GM23338 (cell line): ENCODE measurements at regions not wholly inside any gene's neighbourhood (a gene's known extent, or its start where the extent isn't known, plus 50 kb on each side); places are given as distances from the start of the nearest gene placed in this dataset.

Experiments
- ATAC-seq: fragments of 200-7000 bp; cut with Tn5 transposase; 3 replicates; pipeline ENCODE4 v1.9.1; 2020
- DNase-seq: peaks from one replicate; pipeline ENCODE4 v3.0.0-alpha.2; 2015; ENCODE audit warnings: low spot score
- H2AFZ ChIP-seq: fragments of 200-600 bp; sonication (generic); 2 replicates; pipeline ENCODE4 v1.8.0; 2016; ENCODE audit warnings: antibody characterized with exemption, mild to moderate bottlenecking, moderate library complexity
- H3F3A ChIP-seq: fragments of 200-600 bp; sonication (generic); replicated peaks from 2 replicates; pipeline ENCODE4 v1.8.0; 2017; ENCODE audit warnings: antibody characterized with exemption, mixed run types, low read depth
- H3K27ac ChIP-seq: fragments of 200-600 bp; sonication (generic); 2 replicates; pipeline ENCODE4 v1.6.1; 2016; ENCODE audit warnings: low read depth
- H3K27me3 ChIP-seq: fragments of 200-600 bp; sonication (generic); 2 replicates; pipeline ENCODE4 v1.8.0; 2016; ENCODE audit warnings: mild to moderate bottlenecking, mixed run types, moderate library complexity; ENCODE audit not compliant: insufficient read depth
- H3K36me3 ChIP-seq: fragments of 200-600 bp; sonication (generic); 2 replicates; pipeline ENCODE4 v1.8.0; 2016; ENCODE audit warnings: mild to moderate bottlenecking; ENCODE audit not compliant: insufficient read depth
- H3K4me1 ChIP-seq: fragments of 200-600 bp; sonication (generic); 2 replicates; pipeline ENCODE4 v1.8.0; 2016; ENCODE audit warnings: mild to moderate bottlenecking, moderate library complexity; ENCODE audit not compliant: insufficient read depth
- H3K4me2 ChIP-seq: fragments of 200-600 bp; sonication (generic); 2 replicates; pipeline ENCODE4 v1.7.1; 2017; ENCODE audit warnings: mixed run types
- H3K4me3 ChIP-seq: fragments of 200-600 bp; sonication (generic); 2 replicates; pipeline ENCODE4 v1.6.1; 2016; ENCODE audit warnings: mixed run types
- H3K79me2 ChIP-seq: fragments of 200-600 bp; sonication (generic); replicated peaks from 2 replicates; pipeline ENCODE4 v1.8.0; 2017; ENCODE audit warnings: mild to moderate bottlenecking; ENCODE audit not compliant: insufficient read depth
- H3K9me2 ChIP-seq: fragments of 200-600 bp; sonication (generic); 2 replicates; pipeline ENCODE4 v1.8.0; 2017; ENCODE audit not compliant: insufficient read depth
- H4K20me1 ChIP-seq: fragments of 200-600 bp; sonication (generic); replicated peaks from 2 replicates; pipeline ENCODE4 v1.8.0; 2017; ENCODE audit warnings: mild to moderate bottlenecking; ENCODE audit not compliant: insufficient read depth
- H3K27ac Mint-ChIP-seq: 2 replicates; pipeline ENCODE4 v1.8.0; 2020; ENCODE audit warnings: inconsistent platforms, mild to moderate bottlenecking, moderate library complexity, mixed read lengths
- H3K27me3 Mint-ChIP-seq: 3 replicates; pipeline ENCODE4 v1.8.0; 2022; ENCODE audit warnings: low read depth, mild to moderate bottlenecking, moderate library complexity, mixed read lengths, inconsistent platforms; ENCODE audit not compliant: insufficient read depth, poor library complexity
- H3K36me3 Mint-ChIP-seq: 3 replicates; pipeline ENCODE4 v1.8.0; 2021; ENCODE audit warnings: low read depth, mild to moderate bottlenecking, inconsistent platforms, moderate library complexity, mixed read lengths
- H3K4me1 Mint-ChIP-seq: 3 replicates; pipeline ENCODE4 v1.8.0; 2020; ENCODE audit warnings: mild to moderate bottlenecking, inconsistent platforms, mixed read lengths
- H3K4me3 Mint-ChIP-seq: 3 replicates; pipeline ENCODE4 v1.8.0; 2021; ENCODE audit warnings: moderate library complexity, mild to moderate bottlenecking, inconsistent platforms, mixed read lengths
- H3K9me3 Mint-ChIP-seq: 3 replicates; pipeline ENCODE4 v1.8.0; 2020; ENCODE audit warnings: moderate library complexity, mild to moderate bottlenecking, inconsistent platforms, mixed read lengths
- CREB1 ChIP-seq: fragments of 250-450 bp; sonication (Bioruptor Pico); IDR thresholded peaks from 2 replicates; pipeline ENCODE4 v1.5.0; 2020; ENCODE audit warnings: low read depth, mild to moderate bottlenecking, moderate library complexity
- EZH2 ChIP-seq: fragments of 200-600 bp; sonication (generic); IDR thresholded peaks from one replicate; pipeline ENCODE4 v1.8.0; 2017; ENCODE audit warnings: antibody characterized with exemption, mild to moderate bottlenecking, low read depth; ENCODE audit not compliant: unreplicated experiment
- JUNB ChIP-seq: IDR thresholded peaks from one replicate; pipeline ENCODE4 v1.6.1; 2016; ENCODE audit warnings: antibody characterized with exemption; ENCODE audit not compliant: unreplicated experiment
- POLR2AphosphoS5 ChIP-seq: IDR thresholded peaks from 2 replicates; pipeline ENCODE4 v1.6.1; 2016; ENCODE audit warnings: antibody characterized with exemption, low read depth
- STAT1 ChIP-seq: IDR thresholded peaks from one replicate; pipeline ENCODE4 v1.6.1; 2016; ENCODE audit warnings: antibody characterized with exemption; ENCODE audit not compliant: unreplicated experiment
- ZNF114 ChIP-seq: fragments of 250-450 bp; sonication (Bioruptor Pico); IDR thresholded peaks from 2 replicates; pipeline ENCODE4 v1.5.0; 2020; ENCODE audit warnings: mild to moderate bottlenecking, moderate library complexity
- ZNF331 ChIP-seq: fragments of 250-450 bp; sonication (Bioruptor Pico); IDR thresholded peaks from 2 replicates; pipeline ENCODE4 v1.5.0; 2020; ENCODE audit warnings: low read depth, mild to moderate bottlenecking, moderate library complexity
- TF ChIP-seq, protein P1 (sequence below): IDR thresholded peaks from one replicate; pipeline ENCODE4 v1.6.1; 2018; ENCODE audit warnings: antibody characterized with exemption; ENCODE audit not compliant: unreplicated experiment
- TF ChIP-seq, protein P2 (sequence below): fragments of 250-450 bp; sonication (Bioruptor Pico); IDR thresholded peaks from 2 replicates; pipeline ENCODE4 v1.5.0; 2020; ENCODE audit warnings: mild to moderate bottlenecking, moderate library complexity
- TF ChIP-seq, protein P3 (sequence below): IDR thresholded peaks from 2 replicates; pipeline ENCODE4 v1.6.1; 2016; ENCODE audit warnings: antibody characterized with exemption

DNA sequence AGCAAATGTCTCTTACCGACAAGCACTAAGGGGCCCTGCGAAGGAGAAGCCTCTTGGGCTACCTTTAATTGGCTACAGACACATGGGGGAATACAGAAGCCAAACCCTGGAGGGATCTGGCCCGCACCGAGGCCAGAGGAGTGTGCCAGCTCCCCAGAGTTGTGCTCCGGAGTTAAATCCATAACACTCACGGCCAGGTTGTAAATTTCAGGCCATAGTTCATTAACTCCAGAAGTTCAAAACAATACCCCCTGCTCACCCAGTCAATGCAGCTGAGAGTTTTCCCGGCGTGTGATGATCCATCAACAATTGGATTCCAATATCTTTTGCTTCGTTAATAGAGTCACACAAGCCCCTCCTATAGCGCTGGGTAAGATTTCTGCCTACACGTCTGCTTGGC, 371.5 kb downstream of the NXPE2 start (continued):
- TF ChIP-seq, protein P1, sequence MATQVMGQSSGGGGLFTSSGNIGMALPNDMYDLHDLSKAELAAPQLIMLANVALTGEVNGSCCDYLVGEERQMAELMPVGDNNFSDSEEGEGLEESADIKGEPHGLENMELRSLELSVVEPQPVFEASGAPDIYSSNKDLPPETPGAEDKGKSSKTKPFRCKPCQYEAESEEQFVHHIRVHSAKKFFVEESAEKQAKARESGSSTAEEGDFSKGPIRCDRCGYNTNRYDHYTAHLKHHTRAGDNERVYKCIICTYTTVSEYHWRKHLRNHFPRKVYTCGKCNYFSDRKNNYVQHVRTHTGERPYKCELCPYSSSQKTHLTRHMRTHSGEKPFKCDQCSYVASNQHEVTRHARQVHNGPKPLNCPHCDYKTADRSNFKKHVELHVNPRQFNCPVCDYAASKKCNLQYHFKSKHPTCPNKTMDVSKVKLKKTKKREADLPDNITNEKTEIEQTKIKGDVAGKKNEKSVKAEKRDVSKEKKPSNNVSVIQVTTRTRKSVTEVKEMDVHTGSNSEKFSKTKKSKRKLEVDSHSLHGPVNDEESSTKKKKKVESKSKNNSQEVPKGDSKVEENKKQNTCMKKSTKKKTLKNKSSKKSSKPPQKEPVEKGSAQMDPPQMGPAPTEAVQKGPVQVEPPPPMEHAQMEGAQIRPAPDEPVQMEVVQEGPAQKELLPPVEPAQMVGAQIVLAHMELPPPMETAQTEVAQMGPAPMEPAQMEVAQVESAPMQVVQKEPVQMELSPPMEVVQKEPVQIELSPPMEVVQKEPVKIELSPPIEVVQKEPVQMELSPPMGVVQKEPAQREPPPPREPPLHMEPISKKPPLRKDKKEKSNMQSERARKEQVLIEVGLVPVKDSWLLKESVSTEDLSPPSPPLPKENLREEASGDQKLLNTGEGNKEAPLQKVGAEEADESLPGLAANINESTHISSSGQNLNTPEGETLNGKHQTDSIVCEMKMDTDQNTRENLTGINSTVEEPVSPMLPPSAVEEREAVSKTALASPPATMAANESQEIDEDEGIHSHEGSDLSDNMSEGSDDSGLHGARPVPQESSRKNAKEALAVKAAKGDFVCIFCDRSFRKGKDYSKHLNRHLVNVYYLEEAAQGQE: no peak
- TF ChIP-seq EZH2: no peak

DNA sequence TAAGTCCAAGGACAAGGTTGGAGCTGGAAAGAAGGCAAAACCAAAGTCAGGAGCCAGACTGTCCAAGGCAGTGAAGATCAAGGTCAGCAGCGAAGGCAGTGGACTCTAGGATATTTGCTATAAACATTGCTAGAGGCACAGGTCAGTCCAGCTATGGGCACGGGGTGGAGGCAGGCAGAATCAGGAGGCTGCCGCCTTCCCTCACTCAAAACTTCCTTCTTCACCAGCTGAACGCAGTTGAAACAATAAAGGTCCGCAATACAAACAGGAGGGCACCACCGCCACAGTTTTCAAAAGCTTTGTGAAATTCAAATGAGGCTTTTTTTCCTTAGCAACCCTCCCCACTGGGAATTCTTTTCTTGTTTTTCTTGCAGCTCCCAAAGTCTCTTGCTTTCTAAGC, 372.4 kb downstream of the NXPE2 start:
- H3K79me2 ChIP-seq: no peaks in the 10 kb centered on the region
- H3F3A ChIP-seq: no peaks in the 10 kb centered on the region
- no peak for ATAC-seq
- no peaks in the 10 kb centered on the region for H3K27me3 ChIP-seq
- Mint-ChIP-seq H3K27me3 (peaks cover 2% of the 10 kb centered on the region), H3K27ac (no peak overlapping the region), H3K9me3 (peaks cover 10% of the 10 kb centered on the region), H3K4me3 (no peak overlapping the region), H3K36me3 (no peaks in the 10 kb centered on the region), H3K4me1 (peaks cover 14% of the 10 kb centered on the region)
- H3K9me2 ChIP-seq: 0 out of 2 replicates have a peak, but pooled peaks cover 6% of the 10 kb centered on the region
- H3K27ac ChIP-seq: no peak overlapping the region
- no peaks in the 10 kb centered on the region for H3K36me3 ChIP-seq
- no peak overlapping the region for H3K4me2 ChIP-seq
- H4K20me1 ChIP-seq: no peaks in the 10 kb centered on the region; the same call in 1 of the 2 replicates
- H3K4me1 ChIP-seq: peaks cover 11% of the 10 kb centered on the region
- no peak overlapping the region for H3K4me3 ChIP-seq
- peak overlapping the region; percentile 39; the same call in 1 of the 2 replicates for H2AFZ ChIP-seq
- no peak for DNase-seq
- TF ChIP-seq, protein P2, sequence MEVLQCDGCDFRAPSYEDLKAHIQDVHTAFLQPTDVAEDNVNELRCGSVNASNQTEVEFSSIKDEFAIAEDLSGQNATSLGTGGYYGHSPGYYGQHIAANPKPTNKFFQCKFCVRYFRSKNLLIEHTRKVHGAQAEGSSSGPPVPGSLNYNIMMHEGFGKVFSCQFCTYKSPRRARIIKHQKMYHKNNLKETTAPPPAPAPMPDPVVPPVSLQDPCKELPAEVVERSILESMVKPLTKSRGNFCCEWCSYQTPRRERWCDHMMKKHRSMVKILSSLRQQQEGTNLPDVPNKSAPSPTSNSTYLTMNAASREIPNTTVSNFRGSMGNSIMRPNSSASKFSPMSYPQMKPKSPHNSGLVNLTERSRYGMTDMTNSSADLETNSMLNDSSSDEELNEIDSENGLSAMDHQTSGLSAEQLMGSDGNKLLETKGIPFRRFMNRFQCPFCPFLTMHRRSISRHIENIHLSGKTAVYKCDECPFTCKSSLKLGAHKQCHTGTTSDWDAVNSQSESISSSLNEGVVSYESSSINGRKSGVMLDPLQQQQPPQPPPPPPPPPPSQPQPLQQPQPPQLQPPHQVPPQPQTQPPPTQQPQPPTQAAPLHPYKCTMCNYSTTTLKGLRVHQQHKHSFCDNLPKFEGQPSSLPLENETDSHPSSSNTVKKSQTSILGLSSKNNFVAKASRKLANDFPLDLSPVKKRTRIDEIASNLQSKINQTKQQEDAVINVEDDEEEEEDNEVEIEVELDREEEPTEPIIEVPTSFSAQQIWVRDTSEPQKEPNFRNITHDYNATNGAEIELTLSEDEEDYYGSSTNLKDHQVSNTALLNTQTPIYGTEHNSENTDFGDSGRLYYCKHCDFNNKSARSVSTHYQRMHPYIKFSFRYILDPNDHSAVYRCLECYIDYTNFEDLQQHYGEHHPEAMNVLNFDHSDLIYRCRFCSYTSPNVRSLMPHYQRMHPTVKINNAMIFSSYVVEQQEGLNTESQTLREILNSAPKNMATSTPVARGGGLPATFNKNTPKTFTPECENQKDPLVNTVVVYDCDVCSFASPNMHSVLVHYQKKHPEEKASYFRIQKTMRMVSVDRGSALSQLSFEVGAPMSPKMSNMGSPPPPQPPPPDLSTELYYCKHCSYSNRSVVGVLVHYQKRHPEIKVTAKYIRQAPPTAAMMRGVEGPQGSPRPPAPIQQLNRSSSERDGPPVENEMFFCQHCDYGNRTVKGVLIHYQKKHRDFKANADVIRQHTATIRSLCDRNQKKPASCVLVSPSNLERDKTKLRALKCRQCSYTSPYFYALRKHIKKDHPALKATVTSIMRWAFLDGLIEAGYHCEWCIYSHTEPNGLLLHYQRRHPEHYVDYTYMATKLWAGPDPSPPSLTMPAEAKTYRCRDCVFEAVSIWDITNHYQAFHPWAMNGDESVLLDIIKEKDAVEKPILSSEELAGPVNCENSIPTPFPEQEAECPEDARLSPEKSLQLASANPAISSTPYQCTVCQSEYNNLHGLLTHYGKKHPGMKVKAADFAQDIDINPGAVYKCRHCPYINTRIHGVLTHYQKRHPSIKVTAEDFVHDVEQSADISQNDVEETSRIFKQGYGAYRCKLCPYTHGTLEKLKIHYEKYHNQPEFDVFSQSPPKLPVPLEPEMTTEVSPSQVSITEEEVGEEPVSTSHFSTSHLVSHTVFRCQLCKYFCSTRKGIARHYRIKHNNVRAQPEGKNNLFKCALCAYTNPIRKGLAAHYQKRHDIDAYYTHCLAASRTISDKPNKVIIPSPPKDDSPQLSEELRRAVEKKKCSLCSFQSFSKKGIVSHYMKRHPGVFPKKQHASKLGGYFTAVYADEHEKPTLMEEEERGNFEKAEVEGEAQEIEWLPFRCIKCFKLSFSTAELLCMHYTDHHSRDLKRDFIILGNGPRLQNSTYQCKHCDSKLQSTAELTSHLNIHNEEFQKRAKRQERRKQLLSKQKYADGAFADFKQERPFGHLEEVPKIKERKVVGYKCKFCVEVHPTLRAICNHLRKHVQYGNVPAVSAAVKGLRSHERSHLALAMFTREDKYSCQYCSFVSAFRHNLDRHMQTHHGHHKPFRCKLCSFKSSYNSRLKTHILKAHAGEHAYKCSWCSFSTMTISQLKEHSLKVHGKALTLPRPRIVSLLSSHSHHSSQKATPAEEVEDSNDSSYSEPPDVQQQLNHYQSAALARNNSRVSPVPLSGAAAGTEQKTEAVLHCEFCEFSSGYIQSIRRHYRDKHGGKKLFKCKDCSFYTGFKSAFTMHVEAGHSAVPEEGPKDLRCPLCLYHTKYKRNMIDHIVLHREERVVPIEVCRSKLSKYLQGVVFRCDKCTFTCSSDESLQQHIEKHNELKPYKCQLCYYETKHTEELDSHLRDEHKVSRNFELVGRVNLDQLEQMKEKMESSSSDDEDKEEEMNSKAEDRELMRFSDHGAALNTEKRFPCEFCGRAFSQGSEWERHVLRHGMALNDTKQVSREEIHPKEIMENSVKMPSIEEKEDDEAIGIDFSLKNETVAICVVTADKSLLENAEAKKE (CRISPR knock-in tag): no peak
- TF ChIP-seq, protein P1: no peak
- TF ChIP-seq ZNF331 (no peak), ZNF114 (CRISPR knock-in tag) (no peak), JUNB (no peak), STAT1 (no peak), POLR2AphosphoS5 (no peak), EZH2 (no peak), CREB1 (CRISPR knock-in tag) (no peak)
- TF ChIP-seq, protein P3, sequence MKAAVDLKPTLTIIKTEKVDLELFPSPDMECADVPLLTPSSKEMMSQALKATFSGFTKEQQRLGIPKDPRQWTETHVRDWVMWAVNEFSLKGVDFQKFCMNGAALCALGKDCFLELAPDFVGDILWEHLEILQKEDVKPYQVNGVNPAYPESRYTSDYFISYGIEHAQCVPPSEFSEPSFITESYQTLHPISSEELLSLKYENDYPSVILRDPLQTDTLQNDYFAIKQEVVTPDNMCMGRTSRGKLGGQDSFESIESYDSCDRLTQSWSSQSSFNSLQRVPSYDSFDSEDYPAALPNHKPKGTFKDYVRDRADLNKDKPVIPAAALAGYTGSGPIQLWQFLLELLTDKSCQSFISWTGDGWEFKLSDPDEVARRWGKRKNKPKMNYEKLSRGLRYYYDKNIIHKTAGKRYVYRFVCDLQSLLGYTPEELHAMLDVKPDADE: no peak
